GM12872 (cell line): ENCODE measurements at regions not wholly inside any gene's neighbourhood (a gene's known extent, or its start where the extent isn't known, plus 50 kb on each side); places are given as distances from the start of the nearest gene placed in this dataset.

Experiments used
- CTCF ChIP-seq: IDR thresholded peaks from 3 replicates; pipeline ENCODE4 v1.5.1; 2011; ENCODE audit warnings: low read depth, mild to moderate bottlenecking, low read length, moderate library complexity; ENCODE audit not compliant: insufficient read depth

- no peak for TF ChIP-seq CTCF
Observed at GRCh38 chr14:81784084-81784483, 250.4 kb upstream of the SEL1L start.

GRCh38 chr14:81797315-81797714 is 263.7 kb upstream of the SEL1L start:
- TF ChIP-seq CTCF = no peak

- TF ChIP-seq CTCF = no peak
Observed at GRCh38 chr14:81801921-81802320, 268.3 kb upstream of the SEL1L start.

- TF ChIP-seq CTCF = no peak
Observed at GRCh38 chr14:81802341-81802740, 268.7 kb upstream of the SEL1L start.

- no peak for TF ChIP-seq CTCF
Observed at GRCh38 chr14:81805785-81806184, 272.1 kb upstream of the SEL1L start.

DNA sequence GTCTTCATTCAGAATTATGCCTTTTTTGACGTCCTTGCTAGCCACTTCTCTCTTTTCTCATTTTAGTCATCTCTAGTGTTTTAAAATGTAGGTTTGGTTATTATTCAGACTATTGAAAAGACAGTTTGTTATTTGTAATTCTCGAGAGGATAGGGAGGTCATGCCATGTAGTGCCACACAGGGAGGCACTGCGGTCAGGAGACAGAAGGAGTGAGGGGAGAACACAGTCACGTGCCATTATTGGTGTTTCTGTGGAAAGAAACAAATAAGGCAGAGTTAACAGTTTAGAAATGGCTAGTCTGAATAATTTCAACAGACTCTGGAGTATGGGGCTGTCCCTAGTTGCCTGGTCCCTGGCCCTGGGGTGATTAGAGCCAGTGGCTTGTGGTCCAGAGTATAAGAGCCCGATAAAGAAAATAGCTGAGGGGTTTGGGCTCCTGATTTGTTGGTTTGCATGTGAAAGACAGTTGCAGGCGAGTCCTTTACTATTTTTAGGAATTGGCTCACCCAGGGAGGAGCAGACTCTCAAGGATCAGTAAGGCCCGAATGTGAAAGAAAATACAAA is 278.1 kb upstream of the SEL1L start:
- no peak for TF ChIP-seq CTCF

DNA sequence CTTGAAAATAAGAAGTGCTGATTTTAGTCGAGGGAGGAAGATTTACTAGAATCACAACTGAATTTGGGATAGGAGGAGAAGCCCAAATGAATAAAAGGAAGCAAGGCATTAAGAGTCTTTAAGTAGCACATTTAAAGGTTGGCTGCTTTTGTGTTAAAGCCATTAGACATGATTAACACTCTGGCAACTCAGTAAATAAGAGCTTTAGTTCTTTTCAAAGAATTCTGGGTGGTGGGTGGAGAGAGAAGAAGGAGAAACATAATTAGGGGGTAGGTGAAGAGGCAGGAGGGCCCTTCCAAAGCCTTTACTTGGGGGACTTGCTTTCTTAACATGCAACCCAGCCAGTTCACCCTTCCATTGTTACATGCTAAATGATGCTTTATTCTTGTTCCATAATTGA is 284.6 kb upstream of the SEL1L start:
- TF ChIP-seq CTCF = no peak
